ENCODE measurements at regions not wholly inside any gene's neighbourhood (a gene's known extent, or its start where the extent isn't known, plus 50 kb on each side); places are given as distances from the start of the nearest gene placed in this dataset.

DNA sequence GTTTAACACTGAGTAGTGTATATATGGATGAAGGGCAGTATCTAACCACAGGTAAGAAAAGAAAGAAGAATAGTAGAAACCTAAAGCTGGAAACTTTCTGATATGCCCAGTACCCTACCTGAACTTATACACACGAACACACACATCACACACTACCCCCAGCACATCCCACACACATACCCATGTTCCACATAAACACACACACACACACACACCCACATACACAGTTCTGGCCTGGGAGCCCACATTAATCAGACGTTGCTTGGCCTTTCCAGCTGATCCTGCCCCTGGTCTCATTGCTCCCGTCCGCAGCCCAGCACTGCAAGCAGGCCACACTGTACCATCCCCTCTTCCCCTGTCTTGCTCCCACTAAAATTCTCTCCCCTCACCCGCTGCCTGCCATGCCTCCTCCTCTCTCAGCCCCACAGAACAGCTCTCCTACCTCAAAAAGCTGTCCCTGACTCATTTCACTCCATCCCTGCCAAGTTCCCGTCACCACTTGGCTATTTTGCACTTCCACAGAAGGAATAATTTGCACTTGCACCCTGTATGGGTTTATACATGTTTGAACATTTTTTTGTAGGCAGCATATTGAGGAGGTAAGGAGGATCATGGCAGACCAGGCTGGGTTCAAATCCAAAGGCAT is 185.8 kb upstream of the PPP2R3A start:
- Histone ChIP-seq H3K4me1 (no peaks in the 10 kb centered on the region), H3K36me3 (no peaks in the 10 kb centered on the region), H3K9me3 (no peaks in the 10 kb centered on the region), H3K27ac (no peak overlapping the region), H3K4me3 (no peak overlapping the region), H3K27me3 (no peaks in the 10 kb centered on the region)
- ATAC-seq = no peak
- TF ChIP-seq, protein P1, sequence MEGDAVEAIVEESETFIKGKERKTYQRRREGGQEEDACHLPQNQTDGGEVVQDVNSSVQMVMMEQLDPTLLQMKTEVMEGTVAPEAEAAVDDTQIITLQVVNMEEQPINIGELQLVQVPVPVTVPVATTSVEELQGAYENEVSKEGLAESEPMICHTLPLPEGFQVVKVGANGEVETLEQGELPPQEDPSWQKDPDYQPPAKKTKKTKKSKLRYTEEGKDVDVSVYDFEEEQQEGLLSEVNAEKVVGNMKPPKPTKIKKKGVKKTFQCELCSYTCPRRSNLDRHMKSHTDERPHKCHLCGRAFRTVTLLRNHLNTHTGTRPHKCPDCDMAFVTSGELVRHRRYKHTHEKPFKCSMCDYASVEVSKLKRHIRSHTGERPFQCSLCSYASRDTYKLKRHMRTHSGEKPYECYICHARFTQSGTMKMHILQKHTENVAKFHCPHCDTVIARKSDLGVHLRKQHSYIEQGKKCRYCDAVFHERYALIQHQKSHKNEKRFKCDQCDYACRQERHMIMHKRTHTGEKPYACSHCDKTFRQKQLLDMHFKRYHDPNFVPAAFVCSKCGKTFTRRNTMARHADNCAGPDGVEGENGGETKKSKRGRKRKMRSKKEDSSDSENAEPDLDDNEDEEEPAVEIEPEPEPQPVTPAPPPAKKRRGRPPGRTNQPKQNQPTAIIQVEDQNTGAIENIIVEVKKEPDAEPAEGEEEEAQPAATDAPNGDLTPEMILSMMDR (IDR thresholded peaks at IDR 0.05) = no peak
- no peak for DNase-seq
- intact Hi-C loops (cut with DNase I) = no loop called here

GRCh38 chr3:135781026-135781815 is 184.3 kb upstream of the PPP2R3A start:
- H3K27ac ChIP-seq = no peak overlapping the region

DNA sequence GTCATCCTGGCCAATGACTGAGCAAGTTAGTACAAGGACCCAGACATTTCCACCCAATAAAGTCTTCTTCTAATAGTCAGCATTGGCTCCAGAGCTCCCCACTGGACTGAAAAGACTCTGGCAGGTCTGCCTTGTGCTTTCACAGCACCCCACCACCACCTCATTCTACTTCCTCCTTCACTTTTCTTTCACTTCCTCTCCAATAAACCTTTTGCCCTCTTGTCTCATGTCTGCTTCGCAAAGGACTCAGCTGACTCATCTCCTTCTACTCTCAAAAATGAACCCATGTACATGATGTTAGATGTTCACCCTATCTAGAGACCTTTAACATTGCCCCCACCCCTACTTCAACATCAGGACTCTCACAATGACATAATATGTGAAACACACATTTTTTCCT is 181.0 kb upstream of the PPP2R3A start:
- H3K27ac ChIP-seq = no peak overlapping the region
- no peaks in the 10 kb centered on the region for H3K27me3 ChIP-seq
- no peaks in the 10 kb centered on the region for H3K4me1 ChIP-seq
- no peaks in the 10 kb centered on the region for H3K36me3 ChIP-seq
- intact Hi-C loops (cut with DNase I) = no loop called here
- H3K9me3 ChIP-seq = no peaks in the 10 kb centered on the region
- no peak for ATAC-seq
- H3K4me3 ChIP-seq = no peak overlapping the region
- DNase-seq = no peak
- TF ChIP-seq, protein P1 (IDR thresholded peaks at IDR 0.05) = no peak

More at GRCh38 chr3:135781026-135781815, 184.3 kb upstream of the PPP2R3A start:
- Histone ChIP-seq H3K9me3 (no peaks in the 10 kb centered on the region), H3K4me1 (no peaks in the 10 kb centered on the region), H3K27me3 (no peaks in the 10 kb centered on the region), H3K4me3 (no peak overlapping the region), H3K36me3 (no peaks in the 10 kb centered on the region)
- TF ChIP-seq, protein P1 (IDR thresholded peaks at IDR 0.05) = no peak
- no peak for DNase-seq
- no peak for ATAC-seq
- intact Hi-C loops (cut with DNase I) = no loop called here

DNA sequence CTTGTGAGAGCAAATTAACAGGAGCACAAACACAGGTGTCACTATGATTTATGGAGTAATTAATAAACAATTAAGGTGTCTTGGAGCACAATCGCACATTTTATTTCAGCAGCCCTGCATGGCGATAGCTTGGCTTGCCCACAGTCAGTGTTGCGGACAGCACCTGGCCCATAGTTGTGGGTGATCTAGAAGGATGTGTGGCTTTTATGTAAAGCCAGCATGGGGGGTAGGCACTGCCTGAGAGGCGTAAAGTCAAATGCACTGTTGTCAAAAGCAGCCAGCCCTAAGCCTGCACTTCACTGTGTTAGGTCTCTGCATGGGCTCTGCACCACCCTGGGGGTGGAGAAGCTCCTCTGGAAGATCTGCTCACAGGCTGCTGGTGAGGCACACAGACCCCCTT is 177.4 kb upstream of the PPP2R3A start:
- Histone ChIP-seq H3K4me1 (no peaks in the 10 kb centered on the region), H3K9me3 (no peaks in the 10 kb centered on the region), H3K4me3 (no peak overlapping the region), H3K27ac (no peak overlapping the region), H3K27me3 (no peaks in the 10 kb centered on the region), H3K36me3 (no peaks in the 10 kb centered on the region)
- ATAC-seq = no peak
- DNase-seq = no peak
- intact Hi-C loops (cut with DNase I) = no loop called here
- TF ChIP-seq, protein P1 (IDR thresholded peaks at IDR 0.05) = no peak

GRCh38 chr3:135788978-135789377 is 176.6 kb upstream of the PPP2R3A start:
- DNase-seq (no peak), ATAC-seq (no peak)
- no peaks in the 10 kb centered on the region for H3K9me3 ChIP-seq
- intact Hi-C loops (cut with DNase I) = no loop called here
- no peak overlapping the region for H3K4me3 ChIP-seq
- TF ChIP-seq, protein P1 (IDR thresholded peaks at IDR 0.05) = no peak
- H3K36me3 ChIP-seq = no peaks in the 10 kb centered on the region
- H3K27me3 ChIP-seq = no peaks in the 10 kb centered on the region
- H3K4me1 ChIP-seq = no peaks in the 10 kb centered on the region
- no peak overlapping the region for H3K27ac ChIP-seq
